GM12878 (cell line): ENCODE measurements at regions not wholly inside any gene's neighbourhood (a gene's known extent, or its start where the extent isn't known, plus 50 kb on each side); places are given as distances from the start of the nearest gene placed in this dataset.

Source experiments
- ATAC-seq: fragments of 200-7000 bp; cut with Tn5 transposase; 3 replicates; pipeline ENCODE4 v1.9.1; 2020; ENCODE audit warnings: mild to moderate bottlenecking, moderate library complexity
- BruUV-seq: library from RNA; stranded (reverse); fragments of 400-500 nt; replicated peaks from 2 replicates; lab custom pipeline; 2021; lab: Mats Ljungman, UMichigan
- CTCF ChIA-PET: fragments of 300-600 bp; sonication (Branson Sonifier 250); formaldehyde crosslinking; extraction: SDS; loops from one replicate; lab custom pipeline; 2021; ENCODE audit warnings: inconsistent platforms; lab: Yijun Ruan, JAX
- POLR2A ChIA-PET: fragments of 350-600 bp; formaldehyde crosslinking; extraction: SDS; loops from one replicate; lab custom pipeline; 2021; ENCODE audit warnings: inconsistent platforms; lab: Charles Lee
- RAD21 ChIA-PET: fragments of 300-600 bp; sonication (Branson Sonifier 250); formaldehyde crosslinking; loops from one replicate; lab custom pipeline; 2023; ENCODE audit warnings: antibody characterized with exemption; ENCODE audit not compliant: unreplicated experiment; lab: Charles Lee
- SMC1A ChIA-PET: fragments of 300-600 bp; sonication (Branson Sonifier 250); formaldehyde crosslinking; loops from one replicate; lab custom pipeline; 2023; ENCODE audit not compliant: unreplicated experiment, uncharacterized antibody; lab: Charles Lee
- DNase-seq: peaks from one replicate; pipeline ENCODE4 v3.0.0-alpha.2; 2011; ENCODE audit warnings: low read depth, low spot score
- FAIRE-seq: peaks from 3 replicates; lab custom pipeline; 2011; peaks lifted over from hg19 to GRCh38; lab: Jason Lieb, UNC
- H2AFZ ChIP-seq: 2 replicates; pipeline ENCODE4 v1.6.0; 2011; ENCODE audit warnings: low read depth, low read length, control low read depth; ENCODE audit not compliant: control insufficient read depth
- H3K27ac ChIP-seq: 2 replicates; pipeline ENCODE4 v1.5.1; 2011; ENCODE audit warnings: control low read depth; ENCODE audit not compliant: control insufficient read depth, insufficient read depth
- H3K27me3 ChIP-seq, 2 experiments: replicated peaks in 1 of 2; 2 replicates each; pipeline versions ENCODE4 v1.6.0 to v1.6.1; 2011; ENCODE audit warnings: low read length in 1 of 2; ENCODE audit not compliant: control insufficient read depth in 2 of 2, insufficient read depth in 2 of 2
- H3K36me3 ChIP-seq, 2 experiments: 2 replicates each; pipeline ENCODE4 v1.5.1; 2011; ENCODE audit warnings: low read length in 1 of 2; ENCODE audit not compliant: control insufficient read depth in 2 of 2, insufficient read depth in 2 of 2
- H3K4me1 ChIP-seq: 2 replicates; pipeline ENCODE4 v1.6.1; 2011; ENCODE audit warnings: mild to moderate bottlenecking, low read length, moderate library complexity, mixed read lengths; ENCODE audit not compliant: control insufficient read depth, insufficient read depth
- H3K4me2 ChIP-seq: 2 replicates; pipeline ENCODE4 v1.6.0; 2011; ENCODE audit warnings: control low read depth; ENCODE audit not compliant: control insufficient read depth, insufficient read depth
- H3K4me3 ChIP-seq: fragments of 200-600 bp; sonication (generic); 2 replicates; pipeline ENCODE4 v1.5.1; 2016
- H3K79me2 ChIP-seq: 2 replicates; pipeline ENCODE4 v1.6.0; 2011; ENCODE audit warnings: low read length; ENCODE audit not compliant: control insufficient read depth, insufficient read depth
- H3K9ac ChIP-seq: 2 replicates; pipeline ENCODE4 v1.8.0; 2011; ENCODE audit warnings: low read length, control low read depth, mixed read lengths; ENCODE audit not compliant: control insufficient read depth, insufficient read depth
- H3K9me3 ChIP-seq: replicated peaks from 3 replicates; pipeline ENCODE4 v1.5.1; 2011; ENCODE audit warnings: mild to moderate bottlenecking, low read length; ENCODE audit not compliant: control insufficient read depth, insufficient read depth
- H4K20me1 ChIP-seq: 2 replicates; pipeline ENCODE4 v1.6.0; 2011; ENCODE audit not compliant: control insufficient read depth, insufficient read depth
- CEBPB ChIP-seq, 2 experiments: fragments of 150-350 bp in 1 of 2; IDR thresholded peaks; 2 replicates each; pipeline ENCODE4 v1.6.1; 2012 to 2014; ENCODE audit warnings: low read depth in 2 of 2, low read length in 2 of 2, borderline replicate concordance in 1 of 2, inconsistent platforms in 1 of 2
- NBN ChIP-seq: fragments of 450-650 bp; IDR thresholded peaks from 2 replicates; pipeline ENCODE4 v1.6.1; 2016
- SREBF1 ChIP-seq: IDR thresholded peaks from 2 replicates; pipeline ENCODE4 v1.6.1; 2012; ENCODE audit warnings: mild to moderate bottlenecking, low read length
- WGBS: methylation state at CpG from one replicate; pipeline ENCODE4 v1.1.6; 2016; ENCODE audit warnings: low lambda C conversion rate; ENCODE audit not compliant: insufficient replicate concordance, insufficient coverage; ENCODE audit errors: missing lambda C conversion rate; 5-methylcytosine and 5-hydroxymethylcytosine counted together
- in situ Hi-C: fragments of 300-500 bp; cut with MboI; formaldehyde crosslinking; loops from 9 replicates; pipeline ENCODE4 v1.14.3; 2018; ENCODE audit warnings: mixed read lengths
- intact Hi-C: fragments of 100-400 bp; cut with micrococcal nuclease; formaldehyde crosslinking; loops from one replicate; pipeline ENCODE4 v1.14.2; 2022; ENCODE audit not compliant: unreplicated experiment

GRCh38 chr3:145176907-145177306 is 984.1 kb downstream of the PLOD2 start:
- no peak overlapping the region for H2AFZ ChIP-seq
- 0% methylated on average over 2 of the region's 2 CpGs for WGBS
- no peaks in the 10 kb centered on the region for H4K20me1 ChIP-seq
- no TSS peak for BruUV-seq
- H3K4me2 ChIP-seq: no peak overlapping the region
- SMC1A ChIA-PET: no interaction called here
- RAD21 ChIA-PET: no interaction called here
- H3K9me3 ChIP-seq: no peaks in the 10 kb centered on the region
- H3K27ac ChIP-seq: no peak overlapping the region
- H3K9ac ChIP-seq: no peak overlapping the region
- DNase-seq (no peak), FAIRE-seq (no peak), ATAC-seq (no peak)
- H3K27me3 ChIP-seq: no peaks in the 10 kb centered on the region
- no peaks in the 10 kb centered on the region for H3K36me3 ChIP-seq
- POLR2A ChIA-PET: no interaction called here
- no peaks in the 10 kb centered on the region for H3K79me2 ChIP-seq
- in situ Hi-C loops (no loop called here), intact Hi-C loops (no loop called here)
- CTCF ChIA-PET: interaction anchor here (1.3 kb wide), 1 partner anchor 9 kb away, joined by 5 read pairs; no protein-coding TSS in a partner anchor
- TF ChIP-seq NBN: no peak
- no peak for TF ChIP-seq CEBPB (IDR thresholded peaks at IDR 0.05; ENCODE audit: borderline replicate concordance in 1 of 2, low read depth in 2 of 2, low read length in 2 of 2)
- H3K4me3 ChIP-seq: no peak overlapping the region
- H3K4me1 ChIP-seq: no peaks in the 10 kb centered on the region

- ChIA-PET SMC1A (no interaction called here), POLR2A (no interaction called here), CTCF (no interaction called here), RAD21 (no interaction called here)
- TF ChIP-seq SREBF1: no peak
- 0% methylated on average over 2 of the region's 2 CpGs for WGBS
- BruUV-seq: no TSS peak
- in situ Hi-C loops (no loop called here), intact Hi-C loops (no loop called here)
- Histone ChIP-seq H4K20me1 (no peaks in the 10 kb centered on the region), H3K27me3 (no peaks in the 10 kb centered on the region), H3K4me3 (no peak overlapping the region), H3K4me2 (no peak overlapping the region), H2AFZ (no peak overlapping the region), H3K27ac (no peak overlapping the region), H3K4me1 (no peaks in the 10 kb centered on the region), H3K79me2 (no peaks in the 10 kb centered on the region), H3K9ac (no peak overlapping the region), H3K36me3 (no peaks in the 10 kb centered on the region), H3K9me3 (no peaks in the 10 kb centered on the region)
- no peak for DNase-seq
- ATAC-seq: no peak
- FAIRE-seq: no peak
These were observed 983.2 kb downstream of the PLOD2 start for GRCh38 chr3:145177828-145178227.
